HCT116 (cell line): ENCODE measurements at regions not wholly inside any gene's neighbourhood (a gene's known extent, or its start where the extent isn't known, plus 50 kb on each side); places are given as distances from the start of the nearest gene placed in this dataset.

Experiments
- ATAC-seq: fragments of 200-7000 bp; cut with Tn5 transposase; 2 replicates; pipeline ENCODE4 v1.9.1; 2020; ENCODE audit warnings: mild to moderate bottlenecking, moderate library complexity
- BruUV-seq: library from RNA; stranded (reverse); fragments of 400-500 nt; replicated peaks from 2 replicates; lab custom pipeline; 2021; lab: Mats Ljungman, UMichigan
- CTCF ChIA-PET: fragments of 300-600 bp; sonication (Branson Sonifier 250); formaldehyde crosslinking; loops from one replicate; lab custom pipeline; 2021; ENCODE audit warnings: antibody characterized with exemption; lab: Charles Lee
- POLR2A ChIA-PET: fragments of 300-600, 350-600 bp; sonication (Branson Sonifier 250); formaldehyde crosslinking; loops from one replicate; lab custom pipeline; 2021; ENCODE audit warnings: antibody characterized with exemption; lab: Charles Lee
- RAD21 ChIA-PET, 2 experiments: fragments of 300-600 bp; sonication (Branson Sonifier 250); formaldehyde crosslinking; loops; one replicate each; lab custom pipeline; 2023; ENCODE audit warnings: low total read pairs in 2 of 2; ENCODE audit not compliant: uncharacterized antibody in 2 of 2, unreplicated experiment in 2 of 2, low non-redundant PET in 1 of 2; lab: Charles Lee
- DNase-seq: peaks from one replicate; pipeline ENCODE4 v3.0.0-alpha.2; 2010; ENCODE audit warnings: low read depth, low spot score
- H2AFZ ChIP-seq: fragments of 200-600 bp; shearing (Covaris generic), sonication (generic); 2 replicates; pipeline ENCODE4 v1.6.1; 2017; ENCODE audit warnings: low read depth, mixed run types, mixed read lengths, antibody characterized with exemption, low read length; ENCODE audit not compliant: poor library complexity, severe bottlenecking
- H3K27ac ChIP-seq: 2 replicates; pipeline ENCODE4 v1.5.1; 2012; ENCODE audit warnings: low read depth, low read length
- H3K27me3 ChIP-seq: fragments of 200-600 bp; sonication (generic); 2 replicates; pipeline ENCODE4 v1.6.1; 2016; ENCODE audit warnings: mixed run types, low read length, mixed read lengths; ENCODE audit not compliant: insufficient read depth
- H3K36me3 ChIP-seq, 2 experiments: fragments of 200-500 bp in 1 of 2; fragments of 200-600 bp in 1 of 2; sonication (Bioruptor generic) in 1 of 2; sonication (generic) in 1 of 2; 2 replicates each; pipeline versions ENCODE4 v1.5.1 to v1.6.1; 2014 to 2016; ENCODE audit warnings: low read length in 2 of 2, inconsistent platforms in 1 of 2, mixed read lengths in 1 of 2, mixed run types in 1 of 2; ENCODE audit not compliant: insufficient read depth in 2 of 2, control insufficient read depth in 1 of 2
- H3K4me1 ChIP-seq, 2 experiments: fragments of 200-600 bp in 1 of 2; sonication (generic) in 1 of 2; 2 replicates each; pipeline versions ENCODE4 v1.5.1 to v1.6.1; 2012 to 2017; ENCODE audit warnings: low read length in 2 of 2, inconsistent platforms in 1 of 2, mild to moderate bottlenecking in 1 of 2, mixed read lengths in 1 of 2, mixed run types in 1 of 2, moderate library complexity in 1 of 2; ENCODE audit not compliant: insufficient read depth in 2 of 2, control insufficient read depth in 1 of 2
- H3K4me2 ChIP-seq: fragments of 200-600 bp; sonication (generic); 2 replicates; pipeline ENCODE4 v1.6.1; 2017; ENCODE audit warnings: mixed run types, low read length, mixed read lengths
- H3K4me3 ChIP-seq, 2 experiments: fragments of 200-600 bp in 1 of 2; sonication (generic) in 1 of 2; replicated peaks in 1 of 2; 2 replicates each; pipeline ENCODE4 v1.5.1; 2011 to 2016; ENCODE audit warnings: low read length in 2 of 2, control low read depth in 1 of 2, low read depth in 1 of 2, mild to moderate bottlenecking in 1 of 2, mixed read lengths in 1 of 2, mixed run types in 1 of 2
- H3K79me2 ChIP-seq: fragments of 200-600 bp; sonication (generic); 2 replicates; pipeline ENCODE4 v1.6.1; 2017; ENCODE audit warnings: mild to moderate bottlenecking, mixed run types, low read length, moderate library complexity, mixed read lengths; ENCODE audit not compliant: insufficient read depth
- H3K9ac ChIP-seq: fragments of 200-600 bp; sonication (generic); 2 replicates; pipeline ENCODE4 v1.6.1; 2016; ENCODE audit warnings: low read length, mixed read lengths
- H3K9me2 ChIP-seq: fragments of 200-600 bp; sonication (generic), shearing (Covaris generic); 2 replicates; pipeline ENCODE4 v1.6.1; 2017; ENCODE audit warnings: mixed run types, mild to moderate bottlenecking, moderate library complexity; ENCODE audit not compliant: insufficient read depth
- H3K9me3 ChIP-seq, 2 experiments: fragments of 200-500 bp in 1 of 2; fragments of 200-600 bp in 1 of 2; sonication (Bioruptor generic) in 1 of 2; sonication (generic) in 1 of 2; 2 replicates each; pipeline ENCODE4 v1.6.1; 2014 to 2017; ENCODE audit warnings: low read length in 2 of 2, mixed read lengths in 2 of 2, inconsistent platforms in 1 of 2, low read depth in 1 of 2, mild to moderate bottlenecking in 1 of 2, mixed run types in 1 of 2, moderate library complexity in 1 of 2; ENCODE audit not compliant: control insufficient read depth in 1 of 2, insufficient read depth in 1 of 2
- H4K20me1 ChIP-seq: fragments of 200-600 bp; sonication (generic), shearing (Covaris generic); 2 replicates; pipeline ENCODE4 v1.6.1; 2017; ENCODE audit warnings: mixed run types, mild to moderate bottlenecking, moderate library complexity; ENCODE audit not compliant: insufficient read depth
- CBX3 ChIP-seq: IDR thresholded peaks from 2 replicates; pipeline ENCODE4 v1.6.1; 2012; ENCODE audit warnings: low read depth
- CEBPB ChIP-seq: IDR thresholded peaks from 2 replicates; pipeline ENCODE4 v1.6.1; 2012; ENCODE audit warnings: low read depth
- ELF1 ChIP-seq: IDR thresholded peaks from 2 replicates; pipeline ENCODE4 v1.6.1; 2012; ENCODE audit warnings: low read depth, borderline replicate concordance
- EZH2 ChIP-seq: fragments of 200-600 bp; sonication (generic); IDR thresholded peaks from 2 replicates; pipeline ENCODE4 v1.6.1; 2017; ENCODE audit warnings: antibody characterized with exemption, mixed run types
- EZH2phosphoT487 ChIP-seq: fragments of 200-600 bp; IDR thresholded peaks from 2 replicates; pipeline ENCODE4 v1.6.1; 2018; ENCODE audit warnings: antibody characterized with exemption, borderline replicate concordance
- POLR2A ChIP-seq: IDR thresholded peaks from 2 replicates; pipeline ENCODE4 v1.7.0; 2011; ENCODE audit warnings: borderline replicate concordance; ENCODE audit not compliant: insufficient read depth, insufficient read length; ENCODE audit errors: extremely low read depth
- SIN3A ChIP-seq: IDR thresholded peaks from 2 replicates; pipeline ENCODE4 v1.6.1; 2012; ENCODE audit warnings: low read depth
- SP1 ChIP-seq: IDR thresholded peaks from 2 replicates; pipeline ENCODE4 v1.6.1; 2012; ENCODE audit warnings: low read depth
- SRF ChIP-seq: IDR thresholded peaks from 2 replicates; pipeline ENCODE4 v1.6.1; 2012; ENCODE audit warnings: low read depth
- TCF7L2 ChIP-seq: IDR thresholded peaks from 2 replicates; pipeline ENCODE4 v1.7.0; 2011; ENCODE audit warnings: borderline replicate concordance, inconsistent platforms; ENCODE audit not compliant: insufficient read depth, insufficient read length; ENCODE audit errors: extremely low read depth
- YY1 ChIP-seq: IDR thresholded peaks from 2 replicates; pipeline ENCODE4 v1.6.1; 2011; ENCODE audit warnings: low read length, low read depth, moderate library complexity, mild to moderate bottlenecking; ENCODE audit not compliant: insufficient replicate concordance; ENCODE audit errors: extremely low read depth
- ZNF274 ChIP-seq: fragments of 200-500 bp; sonication (Bioruptor generic); IDR thresholded peaks from 2 replicates; pipeline ENCODE4 v1.6.1; 2014; ENCODE audit warnings: mild to moderate bottlenecking, low read depth, low read length, inconsistent platforms
- intact Hi-C: fragments of 100-400 bp; cut with micrococcal nuclease; formaldehyde crosslinking; loops from 2 replicates; pipeline ENCODE4 v1.10.0; 2022
- TF ChIP-seq, protein P1 (sequence below): IDR thresholded peaks from 2 replicates; pipeline ENCODE4 v1.6.1; 2012; ENCODE audit warnings: low read depth
- TF ChIP-seq, protein P2 (sequence below): IDR thresholded peaks from 2 replicates; pipeline ENCODE4 v1.6.1; 2012

DNA sequence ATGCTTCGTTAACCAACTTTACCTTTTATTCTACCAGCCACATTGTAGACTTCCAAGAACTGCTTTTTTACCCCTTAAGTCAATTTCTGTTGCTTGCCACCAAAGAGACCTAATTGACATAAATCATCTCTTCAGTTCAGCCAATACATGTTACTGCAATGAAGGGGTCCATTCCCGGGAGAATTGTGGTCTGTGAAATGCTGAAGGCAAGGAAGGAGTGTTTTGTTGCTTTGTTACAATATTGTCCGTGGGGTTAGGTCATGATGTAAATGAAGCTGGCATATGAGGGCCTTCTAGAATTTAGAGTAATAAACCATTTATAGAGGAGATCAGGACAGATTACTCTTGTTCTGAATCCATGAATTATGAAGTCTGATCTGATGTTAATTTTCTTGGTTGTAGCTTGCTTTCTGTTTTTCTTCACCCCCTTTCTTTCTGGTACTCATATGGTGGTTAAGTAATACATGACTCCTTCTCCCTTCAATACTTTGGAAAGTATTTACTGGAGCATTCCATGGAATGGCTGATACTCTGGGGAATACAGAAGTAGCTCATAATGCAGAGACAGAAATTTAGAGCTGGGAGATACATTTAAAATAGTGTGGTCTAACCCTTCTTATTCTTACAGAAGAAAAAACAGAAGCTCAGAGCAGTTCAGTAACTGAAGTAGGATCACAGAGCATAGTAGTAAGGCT lies 297.0 kb upstream of the CLINT1 start:
- no peaks in the 10 kb centered on the region for H3K9me2 ChIP-seq
- intact Hi-C loops: no loop called here
- no peak overlapping the region for H3K4me2 ChIP-seq
- no TSS peak for BruUV-seq
- H3K9ac ChIP-seq: no peak overlapping the region
- POLR2A ChIA-PET: no interaction called here
- no peaks in the 10 kb centered on the region for H3K9me3 ChIP-seq
- no peaks in the 10 kb centered on the region for H3K36me3 ChIP-seq
- H3K4me1 ChIP-seq: no peaks in the 10 kb centered on the region
- TF ChIP-seq EZH2phosphoT487: no peak
- no peak for TF ChIP-seq CEBPB
- no peak for TF ChIP-seq ZNF274
- TF ChIP-seq CBX3: no peak
- TF ChIP-seq ELF1: no peak
- no peak for TF ChIP-seq EZH2
- TF ChIP-seq, protein P1, sequence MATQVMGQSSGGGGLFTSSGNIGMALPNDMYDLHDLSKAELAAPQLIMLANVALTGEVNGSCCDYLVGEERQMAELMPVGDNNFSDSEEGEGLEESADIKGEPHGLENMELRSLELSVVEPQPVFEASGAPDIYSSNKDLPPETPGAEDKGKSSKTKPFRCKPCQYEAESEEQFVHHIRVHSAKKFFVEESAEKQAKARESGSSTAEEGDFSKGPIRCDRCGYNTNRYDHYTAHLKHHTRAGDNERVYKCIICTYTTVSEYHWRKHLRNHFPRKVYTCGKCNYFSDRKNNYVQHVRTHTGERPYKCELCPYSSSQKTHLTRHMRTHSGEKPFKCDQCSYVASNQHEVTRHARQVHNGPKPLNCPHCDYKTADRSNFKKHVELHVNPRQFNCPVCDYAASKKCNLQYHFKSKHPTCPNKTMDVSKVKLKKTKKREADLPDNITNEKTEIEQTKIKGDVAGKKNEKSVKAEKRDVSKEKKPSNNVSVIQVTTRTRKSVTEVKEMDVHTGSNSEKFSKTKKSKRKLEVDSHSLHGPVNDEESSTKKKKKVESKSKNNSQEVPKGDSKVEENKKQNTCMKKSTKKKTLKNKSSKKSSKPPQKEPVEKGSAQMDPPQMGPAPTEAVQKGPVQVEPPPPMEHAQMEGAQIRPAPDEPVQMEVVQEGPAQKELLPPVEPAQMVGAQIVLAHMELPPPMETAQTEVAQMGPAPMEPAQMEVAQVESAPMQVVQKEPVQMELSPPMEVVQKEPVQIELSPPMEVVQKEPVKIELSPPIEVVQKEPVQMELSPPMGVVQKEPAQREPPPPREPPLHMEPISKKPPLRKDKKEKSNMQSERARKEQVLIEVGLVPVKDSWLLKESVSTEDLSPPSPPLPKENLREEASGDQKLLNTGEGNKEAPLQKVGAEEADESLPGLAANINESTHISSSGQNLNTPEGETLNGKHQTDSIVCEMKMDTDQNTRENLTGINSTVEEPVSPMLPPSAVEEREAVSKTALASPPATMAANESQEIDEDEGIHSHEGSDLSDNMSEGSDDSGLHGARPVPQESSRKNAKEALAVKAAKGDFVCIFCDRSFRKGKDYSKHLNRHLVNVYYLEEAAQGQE: no peak
- no peak for TF ChIP-seq POLR2A
- no peak for TF ChIP-seq TCF7L2
- no peak for TF ChIP-seq YY1
- TF ChIP-seq SP1: no peak
- TF ChIP-seq, protein P2, sequence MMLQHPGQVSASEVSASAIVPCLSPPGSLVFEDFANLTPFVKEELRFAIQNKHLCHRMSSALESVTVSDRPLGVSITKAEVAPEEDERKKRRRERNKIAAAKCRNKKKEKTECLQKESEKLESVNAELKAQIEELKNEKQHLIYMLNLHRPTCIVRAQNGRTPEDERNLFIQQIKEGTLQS: no peak
- no peak for TF ChIP-seq SIN3A
- TF ChIP-seq SRF: no peak
- TF ChIP-seq, all 23 proteins: peak for 0
- ATAC-seq (no peak), DNase-seq (no peak)
- H2AFZ ChIP-seq: no peak overlapping the region
- ChIA-PET RAD21 (no interaction called here), CTCF (no interaction called here)
- H3K27ac ChIP-seq: no peak overlapping the region
- no peak overlapping the region for H3K4me3 ChIP-seq
- no peaks in the 10 kb centered on the region for H4K20me1 ChIP-seq
- H3K27me3 ChIP-seq: peaks cover 33% of the 10 kb centered on the region
- H3K79me2 ChIP-seq: no peaks in the 10 kb centered on the region
